ENCODE measurements at regions not wholly inside any gene's neighbourhood (a gene's known extent, or its start where the extent isn't known, plus 50 kb on each side); places are given as distances from the start of the nearest gene placed in this dataset.
A peak's percentile ranks its signal among the peaks of the same experiment; 100 is the strongest.

- H3K9me3 ChIP-seq (ENCODE audit: low read length) = no peaks in the 10 kb centered on the region
- no peak overlapping the region for H3K9ac ChIP-seq (ENCODE audit: low read length)
- DNase-seq = no peak
Measured at GRCh38 chr11:112786886-112787530, 174.2 kb upstream of the NCAM1 start.

GRCh38 chr11:112789481-112789880 lies 171.7 kb upstream of the NCAM1 start:
- H2AFZ ChIP-seq (ENCODE audit: low read length) = no peak overlapping the region
- H3K27ac ChIP-seq (ENCODE audit: low read length) = no peak overlapping the region
- H3K4me3 ChIP-seq (ENCODE audit: low read length) = no peak overlapping the region
- H4K20me1 ChIP-seq (ENCODE audit: insufficient read depth, low read depth, low read length) = no peaks in the 10 kb centered on the region
- H3K79me2 ChIP-seq (ENCODE audit: low read length) = no peaks in the 10 kb centered on the region
- no peaks in the 10 kb centered on the region for H3K4me1 ChIP-seq (ENCODE audit: low read length)
- no peaks in the 10 kb centered on the region for H3K36me3 ChIP-seq (ENCODE audit: insufficient read depth, low read length)
- H3K9ac ChIP-seq (ENCODE audit: low read length) = no peak overlapping the region
- H3K9me3 ChIP-seq (ENCODE audit: low read length) = no peaks in the 10 kb centered on the region
- no peak for DNase-seq
- no peaks in the 10 kb centered on the region for H3K9me2 ChIP-seq (replicated peaks; ENCODE audit: insufficient read depth, low read length)
- no peak overlapping the region for H3K4me2 ChIP-seq (ENCODE audit: low read depth, low read length, poor library complexity, severe bottlenecking)
- H3K27me3 ChIP-seq (ENCODE audit: low read length) = no peaks in the 10 kb centered on the region

More at GRCh38 chr11:112786886-112787530, 174.2 kb upstream of the NCAM1 start:
- no peak overlapping the region for H3K4me3 ChIP-seq (ENCODE audit: low read length)
- no peaks in the 10 kb centered on the region for H3K27me3 ChIP-seq (ENCODE audit: low read length)
- no peak overlapping the region for H3K4me2 ChIP-seq (ENCODE audit: low read depth, low read length, poor library complexity, severe bottlenecking)
- H2AFZ ChIP-seq (ENCODE audit: low read length) = no peak overlapping the region
- H3K27ac ChIP-seq (ENCODE audit: low read length) = no peak overlapping the region
- H3K9me2 ChIP-seq (replicated peaks; ENCODE audit: insufficient read depth, low read length) = no peaks in the 10 kb centered on the region
- no peaks in the 10 kb centered on the region for H3K4me1 ChIP-seq (ENCODE audit: low read length)
- H3K79me2 ChIP-seq (ENCODE audit: low read length) = no peaks in the 10 kb centered on the region
- no peaks in the 10 kb centered on the region for H4K20me1 ChIP-seq (ENCODE audit: insufficient read depth, low read depth, low read length)
- H3K36me3 ChIP-seq (ENCODE audit: insufficient read depth, low read length) = no peaks in the 10 kb centered on the region

- Histone ChIP-seq H2AFZ (ENCODE audit: low read length) (no peak overlapping the region), H3K4me3 (ENCODE audit: low read length) (no peak overlapping the region), H3K9me2 (replicated peaks; ENCODE audit: insufficient read depth, low read length) (no peaks in the 10 kb centered on the region), H3K27ac (ENCODE audit: low read length) (no peak overlapping the region), H3K9ac (ENCODE audit: low read length) (no peak overlapping the region), H3K9me3 (ENCODE audit: low read length) (no peaks in the 10 kb centered on the region), H3K36me3 (ENCODE audit: insufficient read depth, low read length) (no peaks in the 10 kb centered on the region), H3K27me3 (ENCODE audit: low read length) (no peaks in the 10 kb centered on the region), H3K79me2 (ENCODE audit: low read length) (no peaks in the 10 kb centered on the region), H3K4me1 (ENCODE audit: low read length) (no peaks in the 10 kb centered on the region), H3K4me2 (ENCODE audit: low read depth, low read length, poor library complexity, severe bottlenecking) (no peak overlapping the region), H4K20me1 (ENCODE audit: insufficient read depth, low read depth, low read length) (no peaks in the 10 kb centered on the region)
- DNase-seq = no peak
Measured at GRCh38 chr11:112790286-112790685, 170.9 kb upstream of the NCAM1 start.

GRCh38 chr11:112792070-112792469 lies 169.2 kb upstream of the NCAM1 start:
- H3K79me2 ChIP-seq (ENCODE audit: low read length) = no peaks in the 10 kb centered on the region
- no peak for DNase-seq
- H4K20me1 ChIP-seq (ENCODE audit: insufficient read depth, low read depth, low read length) = no peaks in the 10 kb centered on the region
- H3K4me2 ChIP-seq (ENCODE audit: low read depth, low read length, poor library complexity, severe bottlenecking) = no peak overlapping the region
- no peaks in the 10 kb centered on the region for H3K9me3 ChIP-seq (ENCODE audit: low read length)
- H3K27ac ChIP-seq (ENCODE audit: low read length) = no peak overlapping the region
- no peaks in the 10 kb centered on the region for H3K27me3 ChIP-seq (ENCODE audit: low read length)
- no peaks in the 10 kb centered on the region for H3K9me2 ChIP-seq (replicated peaks; ENCODE audit: insufficient read depth, low read length)
- no peaks in the 10 kb centered on the region for H3K36me3 ChIP-seq (ENCODE audit: insufficient read depth, low read length)
- no peak overlapping the region for H3K4me3 ChIP-seq (ENCODE audit: low read length)
- no peak overlapping the region for H3K9ac ChIP-seq (ENCODE audit: low read length)
- H3K4me1 ChIP-seq (ENCODE audit: low read length) = no peaks in the 10 kb centered on the region
- H2AFZ ChIP-seq (ENCODE audit: low read length) = no peak overlapping the region

DNA sequence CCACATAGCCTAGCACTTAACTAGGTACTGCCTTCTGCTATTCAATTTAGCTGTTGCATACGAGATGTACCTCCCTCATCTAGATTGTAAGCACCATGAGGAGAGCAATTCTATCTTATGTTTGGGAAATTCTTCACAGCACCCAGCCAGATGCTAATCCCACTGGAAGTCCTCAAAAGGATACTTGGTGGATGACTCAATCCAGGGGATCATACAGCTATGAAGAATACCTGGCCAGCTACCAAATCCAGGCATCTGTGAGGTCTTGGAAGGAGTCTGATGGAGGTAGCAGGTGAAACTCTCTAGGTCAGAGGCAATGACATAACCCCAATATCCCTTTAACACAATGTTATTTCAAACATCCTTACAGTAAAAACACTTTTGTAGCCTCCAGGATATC lies 167.8 kb upstream of the NCAM1 start:
- H2AFZ ChIP-seq (ENCODE audit: low read length) = no peak overlapping the region
- H3K79me2 ChIP-seq (ENCODE audit: low read length) = no peaks in the 10 kb centered on the region
- no peaks in the 10 kb centered on the region for H3K9me3 ChIP-seq (ENCODE audit: low read length)
- no peaks in the 10 kb centered on the region for H4K20me1 ChIP-seq (ENCODE audit: insufficient read depth, low read depth, low read length)
- no peak overlapping the region for H3K27ac ChIP-seq (ENCODE audit: low read length)
- peaks cover 4% of the 10 kb centered on the region for H3K4me1 ChIP-seq (ENCODE audit: low read length)
- no peaks in the 10 kb centered on the region for H3K9me2 ChIP-seq (replicated peaks; ENCODE audit: insufficient read depth, low read length)
- no peak overlapping the region for H3K4me2 ChIP-seq (ENCODE audit: low read depth, low read length, poor library complexity, severe bottlenecking)
- no peak overlapping the region for H3K4me3 ChIP-seq (ENCODE audit: low read length)
- H3K36me3 ChIP-seq (ENCODE audit: insufficient read depth, low read length) = no peaks in the 10 kb centered on the region
- no peak for DNase-seq
- no peak overlapping the region for H3K9ac ChIP-seq (ENCODE audit: low read length)
- H3K27me3 ChIP-seq (ENCODE audit: low read length) = no peaks in the 10 kb centered on the region

DNA sequence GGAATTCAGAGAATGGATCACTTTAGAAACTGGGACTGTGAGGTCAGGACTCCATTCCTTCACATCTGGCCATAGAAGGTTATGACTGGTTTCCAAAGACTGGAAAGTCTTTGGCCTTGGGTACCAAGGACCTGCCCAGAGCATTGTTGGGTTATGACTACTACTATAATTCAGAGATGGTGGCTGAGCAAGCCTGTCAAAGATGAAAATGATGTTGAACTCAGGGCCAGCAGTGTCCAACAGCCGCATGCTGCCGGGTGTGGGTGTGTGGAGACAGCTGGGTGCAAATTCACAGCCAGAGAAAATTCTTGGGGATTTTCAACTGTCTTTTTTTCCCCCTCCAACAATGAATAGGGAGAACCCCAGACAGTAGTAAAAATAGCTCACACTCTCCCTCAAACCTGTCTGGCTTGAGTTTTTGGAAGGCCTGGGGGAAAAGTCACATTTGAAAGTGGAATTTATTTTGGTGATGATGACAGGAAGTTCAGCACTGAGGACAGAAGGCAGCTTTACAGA lies 166.8 kb upstream of the NCAM1 start:
- no peak for DNase-seq
- no peak overlapping the region for H3K27ac ChIP-seq (ENCODE audit: low read length)
- H3K4me3 ChIP-seq (ENCODE audit: low read length) = no peak overlapping the region
- no peaks in the 10 kb centered on the region for H3K9me3 ChIP-seq (ENCODE audit: low read length)
- no peaks in the 10 kb centered on the region for H3K36me3 ChIP-seq (ENCODE audit: insufficient read depth, low read length)
- no peak overlapping the region for H2AFZ ChIP-seq (ENCODE audit: low read length)
- peaks cover 14% of the 10 kb centered on the region for H3K4me1 ChIP-seq (ENCODE audit: low read length)
- no peaks in the 10 kb centered on the region for H3K27me3 ChIP-seq (ENCODE audit: low read length)
- no peaks in the 10 kb centered on the region for H3K9me2 ChIP-seq (replicated peaks; ENCODE audit: insufficient read depth, low read length)
- no peak overlapping the region for H3K9ac ChIP-seq (ENCODE audit: low read length)
- H3K79me2 ChIP-seq (ENCODE audit: low read length) = no peaks in the 10 kb centered on the region
- H3K4me2 ChIP-seq (ENCODE audit: low read depth, low read length, poor library complexity, severe bottlenecking) = no peak overlapping the region
- H4K20me1 ChIP-seq (ENCODE audit: insufficient read depth, low read depth, low read length) = no peaks in the 10 kb centered on the region

- H3K36me3 ChIP-seq (ENCODE audit: insufficient read depth, low read length) = no peaks in the 10 kb centered on the region
- no peak overlapping the region for H2AFZ ChIP-seq (ENCODE audit: low read length)
- DNase-seq = peak; percentile 76
- H3K79me2 ChIP-seq (ENCODE audit: low read length) = no peaks in the 10 kb centered on the region
- H3K4me2 ChIP-seq (ENCODE audit: low read depth, low read length, poor library complexity, severe bottlenecking) = no peak overlapping the region
- no peaks in the 10 kb centered on the region for H4K20me1 ChIP-seq (ENCODE audit: insufficient read depth, low read depth, low read length)
- H3K9me2 ChIP-seq (replicated peaks; ENCODE audit: insufficient read depth, low read length) = no peaks in the 10 kb centered on the region
- H3K4me3 ChIP-seq (ENCODE audit: low read length) = no peak overlapping the region
- H3K4me1 ChIP-seq (ENCODE audit: low read length) = peaks cover 14% of the 10 kb centered on the region
- no peaks in the 10 kb centered on the region for H3K27me3 ChIP-seq (ENCODE audit: low read length)
- H3K9me3 ChIP-seq (ENCODE audit: low read length) = no peaks in the 10 kb centered on the region
- no peak overlapping the region for H3K9ac ChIP-seq (ENCODE audit: low read length)
- no peak overlapping the region for H3K27ac ChIP-seq (ENCODE audit: low read length)
Measured at GRCh38 chr11:112795142-112795815, 165.9 kb upstream of the NCAM1 start.

GRCh38 chr11:112795911-112796649 lies 165.1 kb upstream of the NCAM1 start:
- Histone ChIP-seq H3K4me3 (ENCODE audit: low read length) (no peak overlapping the region), H3K9me2 (replicated peaks; ENCODE audit: insufficient read depth, low read length) (no peaks in the 10 kb centered on the region), H3K27ac (ENCODE audit: low read length) (no peak overlapping the region), H3K9me3 (ENCODE audit: low read length) (no peaks in the 10 kb centered on the region), H2AFZ (ENCODE audit: low read length) (no peak overlapping the region), H3K79me2 (ENCODE audit: low read length) (no peaks in the 10 kb centered on the region), H3K4me1 (ENCODE audit: low read length) (peaks cover 14% of the 10 kb centered on the region), H4K20me1 (ENCODE audit: insufficient read depth, low read depth, low read length) (no peaks in the 10 kb centered on the region), H3K27me3 (ENCODE audit: low read length) (no peaks in the 10 kb centered on the region), H3K9ac (ENCODE audit: low read length) (no peak overlapping the region), H3K36me3 (ENCODE audit: insufficient read depth, low read length) (no peaks in the 10 kb centered on the region), H3K4me2 (ENCODE audit: low read depth, low read length, poor library complexity, severe bottlenecking) (no peak overlapping the region)
- no peak for DNase-seq

Measured in Karpas-422 (cell line).